ENCODE measurements at regions not wholly inside any gene's neighbourhood (a gene's known extent, or its start where the extent isn't known, plus 50 kb on each side); places are given as distances from the start of the nearest gene placed in this dataset.
A peak's percentile ranks its signal among the peaks of the same experiment; 100 is the strongest.

GRCh38 chr13:50693727-50694126, 149.8 kb downstream of the DLEU7 start:
- peak in 1 of 3 donors; percentile 40 for DNase-seq

- DNase-seq: no peak
Observed at GRCh38 chr13:50697746-50698539, 145.5 kb downstream of the DLEU7 start.

GRCh38 chr13:50699874-50700663, 143.4 kb downstream of the DLEU7 start:
- no peak for DNase-seq

- DNase-seq: no peak
Observed at GRCh38 chr13:50700664-50701305, 142.7 kb downstream of the DLEU7 start.

GRCh38 chr13:50701469-50701868, 142.0 kb downstream of the DLEU7 start:
- no peak for DNase-seq

GRCh38 chr13:50706505-50706904, 137.0 kb downstream of the DLEU7 start:
- DNase-seq: no peak

- no peak for DNase-seq
Observed at GRCh38 chr13:50707628-50708027, 135.9 kb downstream of the DLEU7 start.

- DNase-seq: peak in 1 of 3 donors; percentile 24
Observed at GRCh38 chr13:50708461-50708860, 135.0 kb downstream of the DLEU7 start.

- no peak for DNase-seq
Observed at GRCh38 chr13:50709058-50709457, 134.4 kb downstream of the DLEU7 start.

GRCh38 chr13:50711131-50711815, 132.2 kb downstream of the DLEU7 start:
- DNase-seq: no peak

GRCh38 chr13:50711996-50712395, 131.5 kb downstream of the DLEU7 start:
- peak in 1 of 3 donors; percentile 10 for DNase-seq

GRCh38 chr13:50712456-50712855, 131.0 kb downstream of the DLEU7 start:
- peak in 1 of 3 donors; percentile 24 for DNase-seq

- DNase-seq: no peak
Observed at GRCh38 chr13:50712881-50713280, 130.6 kb downstream of the DLEU7 start.

- DNase-seq: peak; percentile 78 to 93 (median 93)
Observed at GRCh38 chr13:50713523-50714248, 129.8 kb downstream of the DLEU7 start.

- DNase-seq: peak in 2 of 3 donors; percentile 17 to 27
Observed at GRCh38 chr13:50714891-50715290, 128.6 kb downstream of the DLEU7 start.

GRCh38 chr13:50715402-50716146, 127.9 kb downstream of the DLEU7 start:
- peak; percentile 88 to 89 (median 88) for DNase-seq

GRCh38 chr13:50720861-50721671, 122.4 kb downstream of the DLEU7 start:
- peak; percentile 67 to 72 (median 70) for DNase-seq

GRCh38 chr13:50721672-50721992, 121.9 kb downstream of the DLEU7 start:
- DNase-seq: peak; percentile 63 to 75 (median 71)

GRCh38 chr13:50722440-50723125, 120.9 kb downstream of the DLEU7 start:
- no peak for DNase-seq

GRCh38 chr13:50724438-50724837, 119.1 kb downstream of the DLEU7 start:
- no peak for DNase-seq
